AG09319 (cell line): ENCODE measurements at regions not wholly inside any gene's neighbourhood (a gene's known extent, or its start where the extent isn't known, plus 50 kb on each side); places are given as distances from the start of the nearest gene placed in this dataset.
A peak's percentile ranks its signal among the peaks of the same experiment; 100 is the strongest.

Experiments
- DNase-seq: peaks from one replicate; pipeline ENCODE4 v3.0.0-alpha.2; 2010; ENCODE audit warnings: low read depth; ENCODE audit errors: extremely low read depth
- CTCF ChIP-seq: IDR thresholded peaks from 2 replicates; pipeline ENCODE4 v1.5.1; 2011; ENCODE audit warnings: low read depth, mild to moderate bottlenecking, inconsistent platforms, low read length, moderate library complexity

GRCh38 chr1:55980582-55980981, 598.8 kb downstream of the PLPP3 start:
- no peak for TF ChIP-seq CTCF
- DNase-seq = no peak

GRCh38 chr1:55974714-55975441, 604.5 kb downstream of the PLPP3 start:
- DNase-seq = peak; percentile 74
- no peak for TF ChIP-seq CTCF

DNA sequence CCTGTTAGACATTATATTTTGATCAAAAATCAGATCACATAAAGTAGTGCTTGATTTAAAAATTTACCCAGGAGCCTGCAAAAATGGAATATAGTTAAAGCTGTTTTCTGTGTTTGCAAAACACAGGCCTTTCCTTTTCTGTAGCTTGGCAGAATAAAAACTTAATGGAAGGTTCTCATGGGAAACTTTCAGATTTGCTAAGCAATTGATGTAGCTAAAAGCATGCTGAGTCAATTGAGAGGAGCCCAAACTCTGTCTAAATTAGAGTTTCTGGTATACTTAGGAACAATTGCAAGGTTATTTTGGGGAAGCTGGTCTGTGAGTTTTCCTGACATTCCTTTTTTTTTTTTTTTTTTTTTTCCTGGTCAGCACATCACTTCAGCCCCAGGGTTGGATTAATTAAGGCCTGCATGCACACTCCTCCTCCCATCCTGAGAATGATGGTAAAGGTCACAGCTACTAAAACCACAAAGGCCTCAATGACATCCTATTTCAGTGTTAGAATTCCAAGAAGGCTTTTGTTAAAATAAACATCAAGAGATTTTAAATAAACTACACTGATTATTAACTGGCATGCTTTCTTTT, 608.7 kb downstream of the PLPP3 start:
- DNase-seq = peak; percentile 97
- no peak for TF ChIP-seq CTCF

DNA sequence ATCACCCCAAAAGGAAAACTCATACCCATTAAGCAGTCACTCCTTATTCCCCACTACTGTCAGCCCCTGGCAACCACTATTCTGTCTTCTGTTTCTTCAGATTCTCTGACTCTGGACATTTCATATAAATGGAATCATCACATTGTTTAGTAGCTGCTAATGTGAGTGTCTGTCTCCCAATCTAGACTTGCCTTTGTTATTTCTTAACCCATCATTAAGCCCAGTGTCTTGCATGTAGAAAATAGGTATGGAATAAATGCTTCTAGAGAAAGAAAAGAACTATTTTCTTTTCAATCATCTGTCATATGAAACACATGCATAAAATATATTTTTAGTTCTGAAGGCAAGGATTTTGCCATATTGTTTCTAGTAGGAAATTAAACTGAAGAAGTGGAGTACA, 610.0 kb downstream of the PLPP3 start:
- no peak for DNase-seq
- no peak for TF ChIP-seq CTCF

DNA sequence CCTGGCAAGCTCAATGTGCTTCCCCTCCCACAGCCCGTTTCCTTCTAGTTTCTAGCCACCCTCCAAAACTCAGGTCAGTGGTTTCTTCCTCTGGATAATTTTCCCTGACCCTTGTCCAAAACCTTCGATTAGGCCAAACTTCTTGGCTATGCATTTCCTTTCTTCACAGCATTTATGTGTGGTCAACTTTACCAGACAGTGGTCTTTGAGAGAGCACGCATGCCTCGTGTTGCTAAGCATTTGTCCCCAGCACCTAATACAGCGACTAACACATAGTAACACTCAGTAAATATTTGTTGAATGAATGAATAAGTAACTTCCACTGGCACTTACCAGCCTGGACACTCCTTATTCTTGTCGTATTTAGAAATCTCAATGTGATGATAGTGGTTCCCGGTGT, 610.7 kb downstream of the PLPP3 start:
- no peak for TF ChIP-seq CTCF

GRCh38 chr1:55965981-55966461, 613.3 kb downstream of the PLPP3 start:
- TF ChIP-seq CTCF = no peak
- DNase-seq = no peak

More for the DNA sequence above, 610.7 kb downstream of the PLPP3 start:
- no peak for DNase-seq

- no peak for DNase-seq
- no peak for TF ChIP-seq CTCF
These were observed 616.9 kb downstream of the PLPP3 start for GRCh38 chr1:55962472-55962871.
